ENCODE measurements at regions not wholly inside any gene's neighbourhood (a gene's known extent, or its start where the extent isn't known, plus 50 kb on each side); places are given as distances from the start of the nearest gene placed in this dataset.
"Not testable (repeated sequence)": the region's sequence is repeated elsewhere in the genome, so short reads cannot be mapped to it uniquely, and the experiment has no call there.

- DNase-seq (ENCODE audit: low read depth in 3 of 3, low spot score in 2 of 3): no peak
Measured at GRCh38 chr6:4510317-4510716, 265.9 kb upstream of the CDYL start.

GRCh38 chr6:4509506-4509905 is 266.7 kb upstream of the CDYL start:
- no peak for DNase-seq (ENCODE audit: low read depth in 3 of 3, low spot score in 2 of 3)

GRCh38 chr6:4506792-4507191 is 269.4 kb upstream of the CDYL start:
- DNase-seq (ENCODE audit: low read depth in 3 of 3, low spot score in 2 of 3): no peak

- DNase-seq (ENCODE audit: low read depth in 3 of 3, low spot score in 2 of 3): no peak
Measured at GRCh38 chr6:4506223-4506622, 270.0 kb upstream of the CDYL start.

- no peak for DNase-seq (ENCODE audit: low read depth in 3 of 3, low spot score in 2 of 3)
Measured at GRCh38 chr6:4504700-4505099, 271.5 kb upstream of the CDYL start.

- DNase-seq (ENCODE audit: low read depth in 3 of 3, low spot score in 2 of 3): no peak
Measured at GRCh38 chr6:4503700-4504099, 272.5 kb upstream of the CDYL start.

- no peak for DNase-seq (ENCODE audit: low read depth in 3 of 3, low spot score in 2 of 3)
Measured at GRCh38 chr6:4496284-4496683, 279.9 kb upstream of the CDYL start.

- DNase-seq (ENCODE audit: low read depth in 3 of 3, low spot score in 2 of 3): no peak
Measured at GRCh38 chr6:4491501-4492260, 284.5 kb upstream of the CDYL start.

GRCh38 chr6:4489538-4489937 is 286.7 kb upstream of the CDYL start:
- DNase-seq (ENCODE audit: low read depth in 3 of 3, low spot score in 2 of 3): no peak

- DNase-seq (ENCODE audit: low read depth in 3 of 3, low spot score in 2 of 3): no peak
Measured at GRCh38 chr6:4488389-4488788, 287.8 kb upstream of the CDYL start.

- DNase-seq (ENCODE audit: low read depth in 3 of 3, low spot score in 2 of 3): no peak
Measured at GRCh38 chr6:4487538-4487937, 288.7 kb upstream of the CDYL start.

GRCh38 chr6:4486568-4487315 is 289.5 kb upstream of the CDYL start:
- peak in 1 of 3 donors; percentile 15 for DNase-seq (ENCODE audit: low read depth in 3 of 3, low spot score in 2 of 3)

GRCh38 chr6:4485735-4486134 is 290.5 kb upstream of the CDYL start:
- no peak for DNase-seq (ENCODE audit: low read depth in 3 of 3, low spot score in 2 of 3)

GRCh38 chr6:4482461-4482860 is 293.7 kb upstream of the CDYL start:
- DNase-seq (ENCODE audit: low read depth in 3 of 3, low spot score in 2 of 3): no peak

GRCh38 chr6:4480788-4481735 is 295.1 kb upstream of the CDYL start:
- DNase-seq (ENCODE audit: low read depth in 3 of 3, low spot score in 2 of 3): no peak

GRCh38 chr6:4478098-4478497 is 298.1 kb upstream of the CDYL start:
- DNase-seq (ENCODE audit: low read depth in 3 of 3, low spot score in 2 of 3): no peak

- no peak for DNase-seq (ENCODE audit: low read depth in 3 of 3, low spot score in 2 of 3)
Measured at GRCh38 chr6:4474810-4475209, 301.4 kb upstream of the CDYL start.

- no peak for DNase-seq (ENCODE audit: low read depth in 3 of 3, low spot score in 2 of 3)
Measured at GRCh38 chr6:4472969-4473642, 303.1 kb upstream of the CDYL start.

GRCh38 chr6:4472222-4472621 is 304.0 kb upstream of the CDYL start:
- no peak for DNase-seq (ENCODE audit: low read depth in 3 of 3, low spot score in 2 of 3)

- DNase-seq (ENCODE audit: low read depth in 3 of 3, low spot score in 2 of 3): not testable (repeated sequence)
Measured at GRCh38 chr6:4471515-4471914, 304.7 kb upstream of the CDYL start.

All from right renal cortex interstitium (tissue), 3 donors.